ENCODE measurements at regions not wholly inside any gene's neighbourhood (a gene's known extent, or its start where the extent isn't known, plus 50 kb on each side); places are given as distances from the start of the nearest gene placed in this dataset.
"Not testable (repeated sequence)": the region's sequence is repeated elsewhere in the genome, so short reads cannot be mapped to it uniquely, and the experiment has no call there.

DNA sequence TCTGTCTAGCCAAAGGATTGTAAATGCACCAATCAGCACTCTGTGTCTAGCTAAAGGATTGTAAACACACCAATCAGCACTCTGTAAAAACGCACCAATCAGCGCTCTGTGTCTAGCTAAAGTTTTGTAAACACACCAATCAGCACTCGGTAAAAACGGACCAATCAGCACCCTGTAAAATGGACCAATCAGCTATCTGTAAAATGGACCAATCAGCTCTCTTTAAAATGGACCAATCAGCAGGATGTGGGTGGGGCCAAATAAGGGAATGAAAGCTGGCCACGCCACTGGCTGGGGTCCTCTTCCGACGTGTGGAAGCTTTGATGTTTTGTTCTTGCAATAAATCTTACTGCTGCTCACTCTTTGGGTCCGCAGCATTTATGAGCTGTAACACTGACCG, 151.1 kb upstream of the SPTLC3 start:
- H3K4me2 ChIP-seq (ENCODE audit: insufficient read depth in 1 of 2, low read depth in 2 of 2, low read length in 2 of 2); H3K79me1 ChIP-seq (ENCODE audit: low read depth, low read length); H2BK12ac ChIP-seq (ENCODE audit: low read depth, low read length); H2BK20ac ChIP-seq (ENCODE audit: low read length); FAIRE-seq; H4K8ac ChIP-seq (ENCODE audit: extremely low read depth, insufficient read depth, low read length); DNase-seq (ENCODE audit: low read depth in 1 of 2, low spot score in 2 of 2); H3K56ac ChIP-seq (replicated peaks; ENCODE audit: insufficient read length, low read depth, low read length); H2BK120ac ChIP-seq (replicated peaks; ENCODE audit: low read depth, low read length); H3K18ac ChIP-seq (ENCODE audit: extremely low read depth, low read length); H3K9me3 ChIP-seq (ENCODE audit: insufficient read depth in 2 of 2, low read depth in 1 of 2, low read length in 1 of 2); H2AFZ ChIP-seq (ENCODE audit: low read length); H3K14ac ChIP-seq (ENCODE audit: insufficient read length); H3K4ac ChIP-seq (replicated peaks; ENCODE audit: insufficient read length, low read depth, low read length); H3K9ac ChIP-seq (replicated peaks in 1 of 4; ENCODE audit: extremely low read depth in 1 of 4, low read depth in 3 of 4, low read length in 3 of 4); H2AK5ac ChIP-seq (ENCODE audit: low read depth, low read length); H4K5ac ChIP-seq (ENCODE audit: insufficient read length, low read depth, low read length); H4K20me1 ChIP-seq (replicated peaks in 1 of 2; ENCODE audit: control insufficient read depth in 1 of 2, insufficient read depth in 2 of 2, low read length in 2 of 2); H2BK15ac ChIP-seq (ENCODE audit: low read length); H3K36me3 ChIP-seq (ENCODE audit: control insufficient read depth in 2 of 4, insufficient read depth in 4 of 4, low read length in 3 of 4); H2BK5ac ChIP-seq (ENCODE audit: low read depth, low read length); H3K4me1 ChIP-seq (replicated peaks in 1 of 4; ENCODE audit: control insufficient read depth in 3 of 4, insufficient read depth in 4 of 4, low read length in 3 of 4); H3K79me2 ChIP-seq (ENCODE audit: control insufficient read depth in 1 of 2, insufficient read depth in 2 of 2, low read length in 2 of 2); H3K4me3 ChIP-seq (ENCODE audit: extremely low read depth in 1 of 4, insufficient read depth in 2 of 4, low read depth in 3 of 4, low read length in 4 of 4); H4K91ac ChIP-seq (replicated peaks; ENCODE audit: insufficient read length, low read length); H3K27ac ChIP-seq (ENCODE audit: low read depth, low read length); H3K27me3 ChIP-seq (replicated peaks in 1 of 4; ENCODE audit: control insufficient read depth in 3 of 4, extremely low read depth in 1 of 4, insufficient read depth in 3 of 4, low read length in 3 of 4); H3K23ac ChIP-seq (ENCODE audit: insufficient read length); H3K23me2 ChIP-seq (ENCODE audit: low read depth, low read length): not testable (repeated sequence)
- POLR2A ChIA-PET (ENCODE audit: partially characterized antibody) = interaction anchor here (0.8 kb wide), 1 partner anchor 94 kb away, joined by 3 read pairs; no protein-coding TSS in a partner anchor
- 97% methylated on average over 9 of the region's 9 CpGs; no CpG with 5 or more reads in 1 of the 2 experiments for WGBS, 2 experiments (ENCODE audit: extremely low coverage in 1 of 2, insufficient coverage in 1 of 2, insufficient read length in 1 of 2, insufficient replicate concordance in 2 of 2, low coverage in 1 of 2, low lambda C conversion rate in 2 of 2, missing lambda C conversion rate in 1 of 2)
- CTCF ChIA-PET (ENCODE audit: partially characterized antibody) = interaction anchor here (1.2 to 2.3 kb wide), 3 partner anchors 10 to 20 kb away, joined by 3 to 7 read pairs (median 5); no protein-coding TSS in a partner anchor
- TF ChIP-seq SP1 (IDR thresholded peaks at IDR 0.05; ENCODE audit: low read depth, low read length) = 0 out of 2 replicates have a peak, but pooled peaks have one; percentile 6

Data from H1 (cell line).